ENCODE measurements at regions not wholly inside any gene's neighbourhood (a gene's known extent, or its start where the extent isn't known, plus 50 kb on each side); places are given as distances from the start of the nearest gene placed in this dataset.
A peak's percentile ranks its signal among the peaks of the same experiment; 100 is the strongest.

DNA sequence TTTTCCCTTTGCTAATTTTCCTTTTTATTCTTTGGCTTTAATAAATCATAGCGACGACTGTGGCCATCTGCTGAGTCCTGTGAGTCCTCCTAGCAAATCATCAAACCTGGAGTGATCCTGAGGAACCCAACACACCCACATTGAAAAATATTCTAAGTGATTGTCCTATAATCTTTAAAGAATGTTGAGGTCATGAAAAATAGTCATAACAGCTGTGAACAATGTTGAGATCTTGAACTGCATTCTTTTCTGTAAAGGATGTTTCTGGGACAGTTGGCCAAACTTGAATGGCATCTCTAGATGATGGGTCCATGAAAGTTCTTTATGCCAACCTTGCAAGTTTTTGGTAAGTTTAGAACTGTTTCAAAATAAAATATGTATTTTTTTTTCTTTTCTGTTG lies 53.2 kb upstream of the ADAM23 start:
- H3K27ac ChIP-seq (ENCODE audit: low read length): no peak overlapping the region
- no peaks in the 10 kb centered on the region for H3K9me3 ChIP-seq (ENCODE audit: insufficient read depth, low read length, severe bottlenecking)
- no peak overlapping the region for H2AFZ ChIP-seq (ENCODE audit: low read depth, low read length)
- H3K27me3 ChIP-seq (ENCODE audit: insufficient read depth, low read length, poor library complexity): no peaks in the 10 kb centered on the region
- H3K9ac ChIP-seq (ENCODE audit: low read depth, low read length): no peak overlapping the region
- DNase-seq (no peak), ATAC-seq (ENCODE audit: insufficient read depth, low read depth) (no peak)
- no peaks in the 10 kb centered on the region for H3K79me2 ChIP-seq (ENCODE audit: insufficient read depth, low read length)
- H3K4me2 ChIP-seq (ENCODE audit: insufficient read depth, low read length): no peak overlapping the region
- H3K4me1 ChIP-seq (ENCODE audit: insufficient read depth, low read length): no peaks in the 10 kb centered on the region
- no peaks in the 10 kb centered on the region for H3K36me3 ChIP-seq (ENCODE audit: insufficient read depth, low read length)
- H3K4me3 ChIP-seq (ENCODE audit: low read depth in 1 of 2, low read length in 2 of 2): no peak overlapping the region
- H4K20me1 ChIP-seq (ENCODE audit: insufficient read depth, low read length): no peaks in the 10 kb centered on the region
- TF ChIP-seq, protein P1, sequence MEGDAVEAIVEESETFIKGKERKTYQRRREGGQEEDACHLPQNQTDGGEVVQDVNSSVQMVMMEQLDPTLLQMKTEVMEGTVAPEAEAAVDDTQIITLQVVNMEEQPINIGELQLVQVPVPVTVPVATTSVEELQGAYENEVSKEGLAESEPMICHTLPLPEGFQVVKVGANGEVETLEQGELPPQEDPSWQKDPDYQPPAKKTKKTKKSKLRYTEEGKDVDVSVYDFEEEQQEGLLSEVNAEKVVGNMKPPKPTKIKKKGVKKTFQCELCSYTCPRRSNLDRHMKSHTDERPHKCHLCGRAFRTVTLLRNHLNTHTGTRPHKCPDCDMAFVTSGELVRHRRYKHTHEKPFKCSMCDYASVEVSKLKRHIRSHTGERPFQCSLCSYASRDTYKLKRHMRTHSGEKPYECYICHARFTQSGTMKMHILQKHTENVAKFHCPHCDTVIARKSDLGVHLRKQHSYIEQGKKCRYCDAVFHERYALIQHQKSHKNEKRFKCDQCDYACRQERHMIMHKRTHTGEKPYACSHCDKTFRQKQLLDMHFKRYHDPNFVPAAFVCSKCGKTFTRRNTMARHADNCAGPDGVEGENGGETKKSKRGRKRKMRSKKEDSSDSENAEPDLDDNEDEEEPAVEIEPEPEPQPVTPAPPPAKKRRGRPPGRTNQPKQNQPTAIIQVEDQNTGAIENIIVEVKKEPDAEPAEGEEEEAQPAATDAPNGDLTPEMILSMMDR (IDR thresholded peaks at IDR 0.05; ENCODE audit: borderline replicate concordance, extremely low read depth, low read length, poor library complexity, severe bottlenecking): no peak
- TF ChIP-seq EZH2 (IDR thresholded peaks at IDR 0.05; ENCODE audit: borderline replicate concordance, low read depth, low read length, severe bottlenecking): no peak

DNA sequence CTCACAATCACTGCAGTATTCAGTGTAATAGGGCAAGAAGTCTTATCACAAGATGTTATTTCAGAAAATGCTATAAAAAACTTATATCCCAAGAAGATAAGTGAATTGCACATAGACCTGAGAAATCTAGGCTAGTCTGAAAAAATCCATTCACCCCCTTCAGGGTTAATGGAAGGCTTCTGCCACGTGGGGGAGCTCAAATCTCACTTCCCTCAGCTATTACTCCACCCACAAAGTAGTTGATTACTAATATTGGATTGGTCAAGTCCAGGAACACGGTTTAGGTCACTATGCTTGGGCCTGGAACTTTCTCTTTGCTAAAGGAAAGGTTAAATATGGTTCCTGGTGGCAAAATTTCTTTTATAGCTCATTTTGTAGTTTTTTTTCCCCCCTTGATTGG lies 51.2 kb upstream of the ADAM23 start:
- no peaks in the 10 kb centered on the region for H3K9me3 ChIP-seq (ENCODE audit: insufficient read depth, low read length, severe bottlenecking)
- ATAC-seq (ENCODE audit: insufficient read depth, low read depth) (peak; percentile 40; the same call in 1 of the 3 replicates), DNase-seq (peak; percentile 7)
- no peak overlapping the region for H3K27ac ChIP-seq (ENCODE audit: low read length)
- H2AFZ ChIP-seq (ENCODE audit: low read depth, low read length): no peak overlapping the region
- H3K4me2 ChIP-seq (ENCODE audit: insufficient read depth, low read length): no peak overlapping the region
- TF ChIP-seq EZH2 (IDR thresholded peaks at IDR 0.05; ENCODE audit: borderline replicate concordance, low read depth, low read length, severe bottlenecking): no peak
- TF ChIP-seq, protein P1 (IDR thresholded peaks at IDR 0.05; ENCODE audit: borderline replicate concordance, extremely low read depth, low read length, poor library complexity, severe bottlenecking): peak; percentile 46
- no peaks in the 10 kb centered on the region for H3K27me3 ChIP-seq (ENCODE audit: insufficient read depth, low read length, poor library complexity)
- H4K20me1 ChIP-seq (ENCODE audit: insufficient read depth, low read length): no peaks in the 10 kb centered on the region
- H3K79me2 ChIP-seq (ENCODE audit: insufficient read depth, low read length): no peaks in the 10 kb centered on the region
- no peak overlapping the region for H3K9ac ChIP-seq (ENCODE audit: low read depth, low read length)
- no peak overlapping the region for H3K4me3 ChIP-seq (ENCODE audit: low read depth in 1 of 2, low read length in 2 of 2)
- H3K4me1 ChIP-seq (ENCODE audit: insufficient read depth, low read length): no peaks in the 10 kb centered on the region
- no peaks in the 10 kb centered on the region for H3K36me3 ChIP-seq (ENCODE audit: insufficient read depth, low read length)
